SK-N-SH (cell line): ENCODE measurements at regions not wholly inside any gene's neighbourhood (a gene's known extent, or its start where the extent isn't known, plus 50 kb on each side); places are given as distances from the start of the nearest gene placed in this dataset.

ENCODE experiments used
- RAD21 ChIP-seq: IDR thresholded peaks from 2 replicates; pipeline ENCODE4 v1.6.1; 2012; ENCODE audit warnings: mild to moderate bottlenecking, low read length
- SMC3 ChIP-seq: IDR thresholded peaks from 2 replicates; pipeline ENCODE4 v1.6.1; 2012; ENCODE audit warnings: low read depth, low read length, improper control_type of control experiment
- YY1 ChIP-seq: IDR thresholded peaks from 2 replicates; pipeline ENCODE4 v1.4.0; 2012; ENCODE audit warnings: low read depth, mild to moderate bottlenecking
- TF ChIP-seq, protein P1 (sequence below): fragments of 200-600 bp; sonication (generic); IDR thresholded peaks from 2 replicates; pipeline ENCODE4 v1.6.1; 2017; ENCODE audit warnings: antibody characterized with exemption, mild to moderate bottlenecking, moderate library complexity
- TF ChIP-seq, protein P2 (sequence below): IDR thresholded peaks from 2 replicates; pipeline ENCODE4; 2012

DNA sequence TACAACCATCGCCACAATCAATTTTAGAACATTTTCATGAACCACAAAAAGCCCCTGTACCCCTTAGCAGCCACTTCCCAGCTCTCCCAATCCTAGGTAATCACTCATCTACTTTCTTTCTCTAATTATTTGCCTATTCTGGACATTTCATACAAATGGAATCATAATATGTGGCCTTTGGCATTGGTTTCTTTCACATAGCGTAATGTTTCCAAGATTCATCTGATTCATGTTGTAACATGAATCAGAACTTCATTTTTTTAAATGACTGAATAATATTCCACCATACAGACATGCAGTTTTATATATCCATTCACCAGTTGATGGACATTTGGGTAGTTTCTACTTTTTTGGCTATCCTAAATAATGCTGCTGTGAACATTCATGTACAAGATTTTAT is 56.2 kb upstream of the RCN1 start:
- TF ChIP-seq, protein P1, sequence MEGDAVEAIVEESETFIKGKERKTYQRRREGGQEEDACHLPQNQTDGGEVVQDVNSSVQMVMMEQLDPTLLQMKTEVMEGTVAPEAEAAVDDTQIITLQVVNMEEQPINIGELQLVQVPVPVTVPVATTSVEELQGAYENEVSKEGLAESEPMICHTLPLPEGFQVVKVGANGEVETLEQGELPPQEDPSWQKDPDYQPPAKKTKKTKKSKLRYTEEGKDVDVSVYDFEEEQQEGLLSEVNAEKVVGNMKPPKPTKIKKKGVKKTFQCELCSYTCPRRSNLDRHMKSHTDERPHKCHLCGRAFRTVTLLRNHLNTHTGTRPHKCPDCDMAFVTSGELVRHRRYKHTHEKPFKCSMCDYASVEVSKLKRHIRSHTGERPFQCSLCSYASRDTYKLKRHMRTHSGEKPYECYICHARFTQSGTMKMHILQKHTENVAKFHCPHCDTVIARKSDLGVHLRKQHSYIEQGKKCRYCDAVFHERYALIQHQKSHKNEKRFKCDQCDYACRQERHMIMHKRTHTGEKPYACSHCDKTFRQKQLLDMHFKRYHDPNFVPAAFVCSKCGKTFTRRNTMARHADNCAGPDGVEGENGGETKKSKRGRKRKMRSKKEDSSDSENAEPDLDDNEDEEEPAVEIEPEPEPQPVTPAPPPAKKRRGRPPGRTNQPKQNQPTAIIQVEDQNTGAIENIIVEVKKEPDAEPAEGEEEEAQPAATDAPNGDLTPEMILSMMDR, result no peak
- TF ChIP-seq YY1 (no peak), RAD21 (no peak), SMC3 (no peak)
- TF ChIP-seq, protein P2, sequence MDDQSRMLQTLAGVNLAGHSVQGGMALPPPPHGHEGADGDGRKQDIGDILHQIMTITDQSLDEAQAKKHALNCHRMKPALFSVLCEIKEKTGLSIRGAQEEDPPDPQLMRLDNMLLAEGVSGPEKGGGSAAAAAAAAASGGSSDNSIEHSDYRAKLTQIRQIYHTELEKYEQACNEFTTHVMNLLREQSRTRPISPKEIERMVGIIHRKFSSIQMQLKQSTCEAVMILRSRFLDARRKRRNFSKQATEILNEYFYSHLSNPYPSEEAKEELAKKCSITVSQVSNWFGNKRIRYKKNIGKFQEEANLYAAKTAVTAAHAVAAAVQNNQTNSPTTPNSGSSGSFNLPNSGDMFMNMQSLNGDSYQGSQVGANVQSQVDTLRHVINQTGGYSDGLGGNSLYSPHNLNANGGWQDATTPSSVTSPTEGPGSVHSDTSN, result no peak
